Cardiac fibroblast (primary cell): ENCODE measurements at regions not wholly inside any gene's neighbourhood (a gene's known extent, or its start where the extent isn't known, plus 50 kb on each side); places are given as distances from the start of the nearest gene placed in this dataset.

Experiments used
- DNase-seq, 2 donors: peaks; one replicate each; pipeline versions ENCODE4 v3.0.0 to v3.0.0-alpha.2; 2010; ENCODE audit warnings: low read depth in 2 of 2
- H3K4me3 ChIP-seq, 2 donors: replicated peaks in 1 of 2; 1 replicate in 1 of 2; 2 replicates in 1 of 2; pipeline ENCODE4 v1.5.1; 2011; ENCODE audit warnings: low read depth in 2 of 2, low read length in 2 of 2, mild to moderate bottlenecking in 2 of 2, moderate library complexity in 1 of 2
- CTCF ChIP-seq: IDR thresholded peaks from one replicate; pipeline ENCODE4 v1.5.1; 2011; ENCODE audit warnings: low read depth, mild to moderate bottlenecking, low read length, inconsistent platforms

GRCh38 chrY:17018126-17018525 lies 861.9 kb downstream of the CDY2B start:
- no peak for DNase-seq
- H3K4me3 ChIP-seq = no peak overlapping the region
- TF ChIP-seq CTCF = no peak

- TF ChIP-seq CTCF = no peak
- H3K4me3 ChIP-seq = no peak overlapping the region
Observed at GRCh38 chrY:16993551-16993950, 886.5 kb downstream of the CDY2B start.

GRCh38 chrY:16981776-16982175 lies 898.2 kb downstream of the CDY2B start:
- TF ChIP-seq CTCF = no peak
- no peak for DNase-seq
- no peak overlapping the region for H3K4me3 ChIP-seq

More at GRCh38 chrY:16993551-16993950, 886.5 kb downstream of the CDY2B start:
- DNase-seq = no peak

GRCh38 chrY:16959071-16959470 lies 920.9 kb downstream of the CDY2B start:
- DNase-seq = no peak
- no peak for TF ChIP-seq CTCF
- H3K4me3 ChIP-seq = no peak overlapping the region

GRCh38 chrY:16947221-16947620 lies 932.8 kb downstream of the CDY2B start:
- no peak overlapping the region for H3K4me3 ChIP-seq
- TF ChIP-seq CTCF = no peak
- no peak for DNase-seq
